ENCODE measurements at regions not wholly inside any gene's neighbourhood (a gene's known extent, or its start where the extent isn't known, plus 50 kb on each side); places are given as distances from the start of the nearest gene placed in this dataset.
"Not testable (repeated sequence)": the region's sequence is repeated elsewhere in the genome, so short reads cannot be mapped to it uniquely, and the experiment has no call there.

DNA sequence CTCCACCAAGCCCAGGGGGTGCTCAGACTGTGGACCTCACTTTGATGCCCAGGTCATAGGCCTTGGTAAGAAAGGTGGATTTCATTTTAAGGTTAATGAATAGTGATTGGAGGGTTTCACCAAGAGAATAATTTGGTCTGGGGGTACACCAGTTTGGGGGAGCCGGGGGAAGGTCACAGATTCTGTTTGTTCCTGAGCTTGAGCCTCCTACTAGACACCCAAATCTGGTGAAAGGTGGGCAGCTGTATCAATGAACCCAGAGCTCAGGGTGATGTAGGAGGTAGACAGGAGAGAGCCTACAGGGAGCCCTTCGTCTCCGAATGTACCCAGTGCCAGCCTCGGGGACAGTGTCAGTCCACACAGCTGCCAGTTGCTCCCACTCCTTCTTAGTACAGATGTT is 63.7 kb upstream of the ATP12A start:
- no peak for DNase-seq (ENCODE audit: extremely low read depth in 1 of 11, low read depth in 9 of 11, low spot score in 4 of 11)

DNA sequence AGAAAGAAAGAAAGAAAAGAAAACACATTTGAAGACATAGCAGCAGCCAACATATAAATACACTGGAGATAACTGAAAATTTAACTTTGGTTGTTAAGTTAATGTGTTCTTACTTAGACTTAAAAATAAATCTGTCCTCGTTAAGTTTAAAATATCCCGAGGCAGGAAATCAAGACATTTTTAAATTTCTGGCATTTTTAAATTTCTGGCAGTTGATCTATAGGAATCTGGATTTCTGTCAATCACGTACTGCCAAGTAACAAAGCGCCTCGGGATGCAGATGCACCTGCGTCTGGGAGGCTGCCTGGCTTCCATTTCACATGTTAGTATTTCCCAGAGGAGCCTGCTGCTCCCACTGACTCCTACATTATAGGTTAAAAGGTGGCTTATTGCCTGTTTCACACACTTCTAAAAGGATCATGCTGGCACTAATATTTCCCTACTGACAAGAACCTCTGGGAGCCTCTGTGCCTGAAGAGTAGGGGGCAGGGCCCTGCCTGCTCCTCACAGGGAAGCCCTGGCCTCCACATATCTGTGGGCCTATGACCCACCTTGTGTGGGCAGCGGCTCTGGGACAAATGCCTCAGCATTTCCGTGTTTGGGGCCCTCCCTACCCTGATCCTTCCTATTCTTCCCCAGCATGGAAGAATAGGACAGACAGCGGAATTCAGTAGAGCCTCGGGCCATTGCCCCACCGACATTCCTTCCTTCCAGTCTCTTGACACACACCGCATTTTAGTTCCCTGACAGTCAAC is 62.8 kb upstream of the ATP12A start:
- DNase-seq (ENCODE audit: extremely low read depth in 1 of 11, low read depth in 9 of 11, low spot score in 4 of 11), result no peak

DNA sequence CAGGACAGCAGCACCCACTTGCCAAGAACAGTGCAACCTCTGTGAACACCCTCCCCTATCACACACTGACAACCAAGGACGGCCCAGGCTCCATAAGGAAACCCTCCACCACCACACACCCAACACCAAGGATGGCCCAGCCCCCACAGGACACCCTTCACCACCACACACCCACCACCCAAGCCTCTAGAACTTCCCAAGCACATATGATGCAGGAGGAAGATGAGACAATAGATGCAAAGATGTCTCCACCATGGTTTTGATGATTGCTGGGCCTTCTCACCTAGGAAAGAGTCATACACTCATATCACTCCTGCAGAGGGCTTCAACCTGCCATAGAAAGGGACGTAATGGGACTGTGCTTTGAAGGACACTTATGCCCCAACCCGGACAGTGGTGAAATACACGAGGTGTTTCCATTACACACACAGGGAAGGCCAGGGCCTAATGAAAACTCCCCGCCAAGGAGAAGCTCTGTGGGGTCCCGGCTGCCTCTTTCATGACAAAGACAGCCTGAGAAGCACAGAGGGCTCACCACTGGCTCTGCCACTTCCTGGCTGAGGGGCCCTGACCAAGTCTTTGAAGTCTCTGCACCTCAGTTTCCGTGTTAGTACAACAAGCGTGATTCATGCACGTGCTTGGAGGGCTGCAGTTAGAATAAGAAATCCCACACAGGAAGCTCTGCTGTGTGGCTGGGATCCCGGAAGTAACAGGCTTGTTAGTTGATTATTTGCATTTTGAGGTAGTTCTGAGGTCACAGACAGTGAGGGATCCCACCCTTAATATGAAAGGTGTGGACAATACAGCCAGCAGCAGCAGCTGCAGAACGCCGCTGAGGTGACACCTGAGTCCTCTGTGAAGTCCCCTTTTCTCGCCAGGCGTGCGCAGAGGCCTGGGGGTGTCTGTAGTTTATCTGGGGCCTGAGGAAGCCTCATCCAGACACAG is 61.9 kb upstream of the ATP12A start:
- no peak for DNase-seq (ENCODE audit: extremely low read depth in 1 of 11, low read depth in 9 of 11, low spot score in 4 of 11)

DNA sequence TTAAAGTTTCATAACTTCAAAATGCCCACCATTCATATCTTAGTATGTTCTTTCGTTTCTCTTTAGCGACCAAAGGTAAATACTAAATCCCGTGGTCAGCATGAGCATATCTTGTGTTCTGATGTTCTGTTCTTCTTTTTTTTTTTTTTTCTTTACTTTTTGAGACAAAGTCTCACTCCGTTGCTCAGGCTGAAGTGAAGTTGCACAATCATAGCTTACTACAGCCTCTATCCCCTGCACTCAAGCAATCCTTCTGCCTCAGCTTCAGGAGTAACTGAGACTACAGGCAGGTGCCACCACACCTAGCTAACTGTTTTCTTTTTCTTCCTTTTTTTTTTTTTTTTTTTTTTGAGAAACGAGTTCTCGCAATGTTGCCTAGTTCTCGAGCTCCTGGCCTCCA is 60.9 kb upstream of the ATP12A start:
- no peak for DNase-seq (ENCODE audit: extremely low read depth in 1 of 11, low read depth in 9 of 11, low spot score in 4 of 11)

DNA sequence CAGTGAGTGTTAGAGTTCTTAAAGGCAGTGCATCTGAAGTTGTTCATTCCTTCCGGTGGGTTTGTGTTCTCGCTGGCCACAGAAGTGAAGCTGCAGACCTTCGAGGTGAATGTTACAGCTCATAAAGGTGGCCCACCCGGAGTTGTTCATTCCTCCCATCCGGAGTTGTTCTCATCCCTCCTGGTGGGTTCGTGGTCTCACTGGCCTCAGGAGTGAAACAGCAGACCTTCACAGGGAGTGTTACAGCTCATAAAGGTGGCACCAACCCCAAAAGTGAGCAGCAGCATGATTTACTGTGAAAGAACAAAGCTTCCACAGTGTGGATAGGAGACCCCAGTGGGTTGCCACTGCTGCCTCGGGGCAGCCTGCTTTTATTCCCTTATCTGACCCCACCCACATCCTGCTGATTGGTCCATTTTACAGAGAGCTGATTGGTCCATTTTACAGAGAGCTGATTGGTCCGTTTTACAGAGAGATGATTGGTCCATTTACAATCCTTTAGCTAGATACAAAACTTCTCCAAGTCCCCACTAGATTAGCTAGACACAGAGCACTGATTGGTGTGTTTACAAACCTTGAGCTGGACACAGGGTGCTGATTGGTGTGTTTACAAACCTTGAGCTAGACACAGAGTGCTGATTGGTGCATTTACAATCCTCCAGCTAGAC is 57.6 kb upstream of the ATP12A start:
- DNase-seq (ENCODE audit: extremely low read depth in 1 of 11, low read depth in 9 of 11, low spot score in 4 of 11), result not testable (repeated sequence)

DNA sequence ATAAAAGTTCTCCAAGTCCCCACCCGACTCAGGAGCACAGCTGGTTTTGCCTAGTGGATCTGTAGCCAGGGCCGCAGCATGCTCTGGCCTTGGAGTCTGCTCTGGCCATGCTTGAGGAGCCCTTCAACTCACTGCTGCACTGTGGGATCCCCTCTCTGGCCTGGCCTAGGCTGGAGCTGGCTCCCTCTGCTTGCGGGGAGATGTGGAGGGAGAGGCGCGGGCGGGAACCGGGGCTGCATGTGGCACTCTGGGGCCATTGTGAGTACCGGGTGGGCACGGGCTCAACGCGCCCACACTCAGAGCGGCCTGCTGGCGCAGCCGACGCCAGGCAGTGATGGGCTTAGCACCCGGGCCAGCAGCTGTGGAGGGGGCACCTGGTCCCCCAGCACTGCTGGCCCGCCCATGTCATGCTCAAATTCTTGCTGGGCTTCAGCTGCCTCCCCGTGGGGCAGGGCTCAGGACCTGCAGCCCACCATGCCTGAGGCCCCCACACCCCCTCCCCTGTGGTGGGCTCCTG is 57.0 kb upstream of the ATP12A start:
- DNase-seq (ENCODE audit: extremely low read depth in 1 of 11, low read depth in 9 of 11, low spot score in 4 of 11), result no peak

DNA sequence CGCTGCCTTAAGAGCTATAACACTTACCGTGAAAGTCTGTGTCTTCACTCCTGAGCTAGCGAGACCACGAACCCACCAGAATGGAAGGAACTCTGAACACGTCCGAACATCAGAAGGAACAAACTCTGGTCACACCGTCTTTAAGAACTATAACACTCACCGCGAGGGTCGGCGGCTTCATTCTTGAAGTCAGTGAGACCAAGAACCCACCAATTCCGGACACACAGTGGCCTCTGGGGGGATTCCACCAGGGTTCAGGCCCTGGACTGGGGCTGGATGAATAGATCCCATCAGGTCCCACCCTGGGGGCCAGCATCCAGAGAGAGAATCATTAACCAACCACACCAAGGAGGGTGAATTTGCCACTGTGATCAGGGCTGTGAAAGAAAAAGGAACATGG is 55.8 kb upstream of the ATP12A start:
- DNase-seq (ENCODE audit: extremely low read depth in 1 of 11, low read depth in 9 of 11, low spot score in 4 of 11), result no peak

DNA sequence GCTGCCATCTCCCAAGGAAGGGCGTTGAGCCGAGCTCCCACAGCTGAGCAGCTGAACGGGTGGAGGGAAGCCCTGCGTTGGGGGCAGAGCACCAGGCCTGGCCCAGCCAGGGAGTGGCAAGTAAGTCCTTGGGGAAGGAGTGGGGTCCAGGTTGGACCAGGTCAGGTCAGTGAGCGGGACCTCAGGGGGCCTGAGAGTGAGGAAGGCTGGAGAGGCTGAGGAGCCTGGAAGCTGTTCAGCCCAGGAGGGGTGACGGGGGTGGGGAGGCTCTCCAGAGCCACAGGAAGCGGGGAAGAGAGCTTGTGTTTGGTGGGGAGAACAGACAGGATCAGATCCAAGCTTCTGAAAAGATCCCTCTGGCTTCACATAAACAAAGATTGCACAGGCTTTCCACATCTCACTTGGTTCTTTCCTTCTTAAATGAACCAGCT is 55.4 kb upstream of the ATP12A start:
- DNase-seq (ENCODE audit: extremely low read depth in 1 of 11, low read depth in 9 of 11, low spot score in 4 of 11), result peak in 8 of 11 donors; percentile 21 to 72 (median 46)

DNA sequence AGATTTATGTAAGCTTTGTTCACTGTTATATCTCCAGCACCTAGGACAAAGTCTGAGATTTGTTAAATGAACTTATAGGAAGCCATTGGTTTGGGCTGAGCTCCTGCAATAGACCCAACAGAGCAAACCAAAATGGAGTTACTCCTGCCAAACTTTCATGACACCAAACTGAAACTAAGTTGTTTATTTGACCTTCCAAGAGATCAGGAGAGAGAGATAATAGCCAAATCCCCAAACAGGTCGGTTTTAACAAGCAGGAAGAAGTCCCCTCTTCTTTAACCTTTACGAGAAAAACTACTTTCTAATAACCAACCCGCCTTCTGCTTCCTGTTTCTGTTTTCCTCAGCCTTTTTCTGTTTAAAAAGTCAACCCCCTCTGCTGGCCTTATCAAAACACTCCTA is 54.9 kb upstream of the ATP12A start:
- no peak for DNase-seq (ENCODE audit: extremely low read depth in 1 of 11, low read depth in 9 of 11, low spot score in 4 of 11)

DNA sequence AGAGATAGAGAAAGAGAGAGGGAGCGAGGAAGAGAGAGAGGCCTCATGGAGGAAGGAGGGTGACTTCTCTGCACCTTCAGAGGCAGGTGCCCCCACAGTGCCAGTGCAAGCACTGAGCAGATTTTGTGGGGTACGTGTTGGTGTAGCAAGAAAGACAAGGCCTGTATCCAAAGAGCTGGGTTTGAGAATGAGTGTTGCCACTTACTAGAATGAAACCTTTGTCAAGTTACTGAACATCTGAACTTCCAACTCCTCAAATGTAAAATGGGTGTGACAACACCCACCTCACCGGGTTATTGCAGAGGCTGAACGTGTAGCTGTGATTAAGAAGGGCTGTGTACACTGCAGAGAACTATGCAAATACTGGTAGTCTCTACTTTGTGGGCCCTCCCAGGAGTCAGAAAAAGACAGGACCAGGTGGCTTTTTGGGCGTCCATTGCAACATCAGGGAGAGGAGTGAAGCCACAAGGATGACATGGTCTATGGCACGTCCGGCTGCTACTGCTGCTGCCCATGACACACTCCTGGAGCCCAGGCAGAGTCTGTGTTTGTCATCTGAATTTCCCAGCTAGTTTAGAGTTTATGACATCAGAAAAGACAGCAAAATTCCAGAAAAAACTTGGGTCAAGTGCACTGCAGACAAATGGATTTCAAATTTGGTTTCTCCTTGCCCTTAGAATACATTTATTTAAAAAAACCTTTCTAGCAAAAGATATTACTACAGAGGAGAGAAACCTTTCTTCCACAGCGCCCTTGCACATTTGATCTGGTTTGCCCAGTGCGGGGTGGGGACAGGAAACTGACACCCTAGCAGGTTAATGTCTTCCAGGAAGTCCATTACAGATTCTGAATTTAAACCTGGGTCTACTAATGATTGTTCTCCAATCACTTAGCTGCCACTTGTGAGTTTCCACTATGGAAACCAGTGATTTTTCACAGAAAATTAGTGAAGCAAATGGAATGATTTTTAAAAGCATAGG is 54.0 kb upstream of the ATP12A start:
- DNase-seq (ENCODE audit: extremely low read depth in 1 of 11, low read depth in 9 of 11, low spot score in 4 of 11), result no peak

DNA sequence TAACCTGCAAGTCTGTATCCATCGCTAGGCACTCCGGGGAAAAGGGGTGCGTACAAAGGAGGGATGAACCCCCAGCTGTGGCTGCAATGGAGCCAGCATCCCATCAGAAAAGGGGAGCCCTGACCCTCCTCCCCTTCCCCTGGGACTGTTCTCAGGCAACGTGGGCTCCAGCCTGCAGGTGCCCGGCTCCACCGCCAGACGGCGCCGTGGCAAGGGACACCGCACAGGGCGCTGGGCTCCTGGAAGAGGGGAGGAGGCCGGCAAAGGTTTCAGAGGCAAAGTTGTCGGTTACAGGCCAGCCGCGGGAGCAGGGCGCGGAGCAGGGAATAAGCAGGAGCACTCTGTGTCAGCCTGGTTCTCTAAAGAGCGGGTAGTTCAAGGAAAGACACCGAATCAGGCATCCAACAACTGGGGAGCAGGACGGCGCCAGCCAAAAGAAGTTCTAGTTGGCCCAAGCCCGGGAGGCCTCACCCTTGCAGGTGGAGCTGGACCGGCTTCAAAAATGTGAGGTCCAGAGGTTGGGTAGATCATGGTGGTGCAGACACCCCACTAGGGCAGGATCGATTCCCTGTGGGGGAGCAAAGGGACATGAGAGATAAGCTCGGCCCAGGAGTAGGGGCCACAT is 53.0 kb upstream of the ATP12A start:
- DNase-seq (ENCODE audit: extremely low read depth in 1 of 11, low read depth in 9 of 11, low spot score in 4 of 11), result peak in 2 of 11 donors; percentile 20 to 32

DNA sequence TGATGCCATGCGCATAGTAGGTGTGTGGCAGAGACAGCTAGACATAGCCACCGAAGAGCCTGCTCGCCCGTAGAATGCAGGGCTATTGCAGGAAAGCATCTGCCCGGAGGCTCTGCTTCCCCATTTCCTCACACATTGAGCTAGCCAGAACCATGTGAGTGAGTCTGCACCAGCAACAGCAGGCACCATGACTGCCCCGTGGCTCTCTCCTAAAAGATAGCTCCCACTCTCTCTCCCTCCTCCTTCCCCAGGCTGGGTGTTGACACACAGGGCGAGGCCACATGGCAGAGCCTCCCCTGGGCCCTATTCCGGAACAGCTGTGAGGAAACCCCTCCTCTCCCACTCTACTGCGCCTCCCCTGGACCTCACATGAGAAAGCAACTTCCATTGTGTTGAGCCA is 52.3 kb upstream of the ATP12A start:
- no peak for DNase-seq (ENCODE audit: extremely low read depth in 1 of 11, low read depth in 9 of 11, low spot score in 4 of 11)

DNA sequence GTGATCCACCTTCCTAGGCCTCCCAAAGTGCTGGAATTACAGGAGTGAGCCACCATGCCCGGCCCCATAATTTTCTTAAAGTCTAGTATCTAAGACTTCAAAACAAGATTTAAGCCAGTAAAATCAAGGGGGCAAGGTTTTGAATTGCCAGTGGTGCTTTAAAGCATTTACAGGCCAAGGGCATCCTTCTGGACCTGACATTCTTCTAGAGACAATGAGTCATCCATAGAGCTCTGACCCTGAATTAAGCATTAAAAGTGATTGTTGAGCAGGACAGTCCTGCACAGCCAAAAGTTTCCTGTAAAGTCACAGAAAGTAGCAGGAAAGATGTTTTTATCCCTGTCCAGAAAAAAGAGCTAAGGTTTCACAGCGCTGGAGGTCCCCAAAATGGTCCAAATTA is 50.9 kb upstream of the ATP12A start:
- DNase-seq (ENCODE audit: extremely low read depth in 1 of 11, low read depth in 9 of 11, low spot score in 4 of 11), result no peak

DNA sequence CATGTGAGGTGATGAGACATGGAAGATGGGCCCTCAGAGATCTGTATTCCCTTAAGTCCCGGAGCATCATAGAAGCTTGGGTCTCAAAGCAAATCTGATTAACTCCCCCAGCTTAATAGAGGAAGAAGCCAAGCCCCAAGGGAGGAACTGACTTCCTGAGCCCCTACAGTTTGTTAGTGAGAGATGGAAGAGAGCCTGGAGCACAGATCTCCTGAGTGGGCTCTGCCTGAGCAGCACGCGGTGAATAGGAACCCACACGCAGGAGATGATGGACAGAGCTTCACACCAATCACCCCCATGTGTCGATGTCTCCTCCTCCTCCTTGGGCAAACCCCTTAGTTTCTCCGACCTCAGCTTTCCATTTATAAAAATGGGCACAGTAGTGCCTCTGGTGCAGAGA is 50.1 kb upstream of the ATP12A start:
- DNase-seq (ENCODE audit: extremely low read depth in 1 of 11, low read depth in 9 of 11, low spot score in 4 of 11), result no peak
